UCSD-AML1 (cell line): ENCODE measurements at regions not wholly inside any gene's neighbourhood (a gene's known extent, or its start where the extent isn't known, plus 50 kb on each side); places are given as distances from the start of the nearest gene placed in this dataset.
A peak's percentile ranks its signal among the peaks of the same experiment; 100 is the strongest.

Experiments used
- DNase-seq: peaks from one replicate; lab custom pipeline; 2025; ENCODE audit not compliant: unreplicated experiment; lab: John Stamatoyannopoulos, UW

DNA sequence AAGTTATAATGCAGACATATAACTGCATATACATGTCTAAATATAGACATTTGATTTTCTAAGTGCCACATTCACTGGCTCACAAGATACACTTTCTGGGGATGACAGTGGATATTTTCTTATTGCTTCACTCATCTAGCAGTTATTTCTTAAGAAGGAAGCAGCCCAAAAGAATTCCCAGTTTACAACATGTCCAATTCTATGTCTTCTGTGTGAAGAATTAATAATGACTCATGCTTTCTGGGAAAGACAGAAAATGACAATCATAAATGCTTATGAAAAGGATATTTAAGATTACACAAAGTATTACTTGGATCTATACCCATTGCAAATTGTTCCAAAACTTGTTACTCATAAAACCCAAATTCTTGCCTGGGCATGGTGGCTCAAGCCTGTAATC, 543.4 kb downstream of the SUCLA2 start:
- no peak for DNase-seq

- peak; percentile 22 for DNase-seq
Measured at GRCh38 chr13:47455626-47456025, 545.4 kb downstream of the SUCLA2 start.

GRCh38 chr13:47454986-47455385, 546.1 kb downstream of the SUCLA2 start:
- no peak for DNase-seq

GRCh38 chr13:47437406-47437805, 540.6 kb upstream of the HTR2A start:
- no peak for DNase-seq

- DNase-seq: no peak
Measured at GRCh38 chr13:47433461-47434005, 536.7 kb upstream of the HTR2A start.

- DNase-seq: no peak
Measured at GRCh38 chr13:47426126-47426849, 529.4 kb upstream of the HTR2A start.

DNA sequence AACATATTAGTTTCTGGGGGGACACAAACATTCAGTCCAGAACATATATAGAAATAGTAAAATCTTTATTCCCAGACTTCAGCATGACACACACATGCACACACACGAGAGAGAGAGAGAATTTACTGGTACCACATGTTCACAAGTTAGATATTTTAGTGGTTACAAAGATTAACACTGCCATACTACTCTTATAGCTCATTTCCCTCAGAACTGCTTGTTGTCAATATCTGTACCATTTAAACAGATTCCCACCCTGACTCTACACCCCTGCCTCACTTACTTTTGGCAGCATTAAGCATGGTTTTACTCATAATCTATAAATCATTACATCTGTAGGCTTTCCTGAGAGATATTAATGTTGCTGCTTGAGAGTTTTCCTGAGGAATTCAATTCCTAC, 524.7 kb upstream of the HTR2A start:
- no peak for DNase-seq

DNA sequence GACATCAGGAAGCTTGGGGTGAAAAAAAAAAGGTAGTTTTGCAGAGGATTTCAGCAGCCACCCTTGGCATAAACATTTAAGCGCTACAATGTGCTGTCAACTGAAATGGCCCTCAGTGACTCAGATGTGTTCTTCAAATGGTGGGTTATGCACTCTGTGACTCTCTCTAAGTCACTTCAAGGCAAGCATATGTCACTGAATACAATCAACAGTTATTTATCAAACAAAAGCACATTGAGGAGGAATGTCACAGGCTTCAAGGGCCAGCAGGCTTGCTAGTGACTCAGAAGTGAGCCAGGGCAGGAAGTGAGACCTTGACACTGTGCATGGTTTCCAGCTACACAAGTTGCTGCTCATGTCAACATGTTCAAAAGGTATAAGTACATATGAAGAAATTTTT, 523.7 kb upstream of the HTR2A start:
- no peak for DNase-seq

- no peak for DNase-seq
Measured at GRCh38 chr13:47420020-47420419, 523.2 kb upstream of the HTR2A start.

DNA sequence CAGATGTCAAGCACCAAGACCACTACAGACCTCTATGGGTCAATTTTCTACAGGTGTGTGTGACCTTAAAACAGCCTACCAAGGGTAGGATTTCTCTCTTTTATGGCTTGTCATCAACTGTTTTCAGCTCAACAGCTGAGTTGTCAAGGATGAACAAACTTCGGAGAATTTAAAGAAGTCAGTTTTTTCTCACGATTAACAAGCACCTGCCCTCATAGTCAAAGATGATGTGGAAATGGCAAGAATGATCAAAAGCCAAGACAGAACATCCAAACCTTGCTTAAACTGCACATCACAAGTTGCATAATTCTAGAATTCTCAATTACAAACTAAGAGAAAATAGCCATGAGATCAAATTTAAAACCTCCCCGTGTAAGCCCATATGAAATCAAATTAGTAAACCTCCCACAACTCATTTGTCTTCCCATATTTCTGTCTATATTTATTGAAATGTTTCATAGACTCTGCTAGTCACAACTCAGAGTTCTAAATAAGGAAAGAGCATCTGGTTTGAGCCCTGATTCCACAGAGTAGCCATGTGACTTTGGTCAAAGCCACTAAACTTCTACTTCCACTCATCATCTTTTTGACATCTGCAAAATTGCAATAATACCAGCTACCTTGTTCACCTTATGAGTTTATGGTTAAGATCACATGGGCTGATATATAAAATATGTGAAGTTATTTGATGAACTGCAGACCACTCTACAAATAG, 521.5 kb upstream of the HTR2A start:
- DNase-seq: no peak

DNA sequence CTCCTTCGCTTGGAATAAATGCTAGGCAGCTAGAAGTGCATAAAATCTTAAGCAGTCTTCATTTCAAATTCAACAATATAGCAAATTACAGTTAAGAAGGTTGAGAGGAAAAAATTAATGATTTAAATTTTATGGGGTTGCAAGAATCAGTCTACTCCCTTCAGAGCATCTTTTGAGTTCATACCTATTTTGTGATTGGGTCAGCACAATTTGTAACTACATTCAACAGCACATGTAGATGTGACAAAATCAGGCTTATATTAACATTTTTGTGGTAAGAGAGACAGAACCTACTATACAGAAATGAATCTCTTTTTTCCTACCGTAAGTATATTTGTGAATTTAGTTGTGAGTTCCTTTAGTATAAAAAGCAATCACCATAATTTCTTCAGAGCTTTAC, 520.6 kb upstream of the HTR2A start:
- DNase-seq: no peak

DNA sequence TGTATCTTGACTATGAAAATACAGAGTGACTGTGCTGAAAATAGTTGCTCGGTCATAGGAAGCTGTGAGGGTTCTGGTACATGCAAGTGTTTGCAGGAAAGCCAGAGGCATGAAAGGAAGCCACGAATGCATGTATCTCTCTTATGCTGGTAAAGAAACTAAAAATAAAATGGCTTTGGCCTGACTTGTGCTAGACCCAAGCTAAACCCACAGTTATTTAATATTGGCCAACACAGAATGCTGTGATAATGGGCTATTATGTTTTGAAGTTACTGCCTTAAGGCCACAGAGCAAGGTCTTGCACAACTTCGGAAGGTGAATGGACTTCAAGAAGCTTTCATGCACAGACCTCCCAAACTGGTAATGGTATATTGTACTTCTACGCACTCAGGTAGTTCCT, 518.2 kb upstream of the HTR2A start:
- no peak for DNase-seq

DNA sequence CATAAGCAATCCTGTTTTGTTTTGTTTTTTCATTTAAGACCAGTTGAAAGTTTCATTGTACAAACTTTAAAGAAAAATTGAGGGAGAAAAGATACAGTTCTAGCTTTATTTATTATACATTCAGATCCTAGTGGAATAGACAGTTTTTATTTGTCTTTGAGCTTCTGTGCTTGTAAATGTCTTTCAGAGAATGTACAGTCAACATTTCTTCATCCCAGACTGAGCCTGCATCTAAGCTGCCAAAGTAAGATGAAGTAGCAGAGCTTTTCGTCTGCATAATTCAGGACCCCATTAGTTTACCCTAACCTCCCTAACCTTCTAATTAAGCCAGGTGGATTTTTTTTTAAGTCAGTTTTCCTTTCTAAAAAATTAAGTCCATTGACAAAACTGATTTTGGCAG, 516.7 kb upstream of the HTR2A start:
- DNase-seq: no peak

DNA sequence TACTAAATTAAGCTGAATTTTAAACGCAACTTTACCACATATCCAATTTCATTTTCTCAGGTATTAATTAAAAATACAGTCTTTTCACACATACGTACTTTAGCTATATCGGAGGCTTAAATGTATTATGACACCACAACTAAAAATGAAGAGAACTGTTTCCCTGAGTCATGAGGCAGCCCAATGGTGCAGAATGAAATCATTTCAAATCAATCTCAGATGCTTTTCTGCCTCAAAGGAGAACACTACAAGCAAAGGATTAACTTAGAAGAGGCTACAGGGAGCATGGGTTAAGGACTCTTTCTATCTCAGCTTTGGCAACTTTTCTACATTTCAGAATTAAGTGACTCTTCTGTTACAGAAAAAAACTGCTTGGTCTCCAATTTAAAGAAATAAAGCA, 516.3 kb upstream of the HTR2A start:
- DNase-seq: no peak

DNA sequence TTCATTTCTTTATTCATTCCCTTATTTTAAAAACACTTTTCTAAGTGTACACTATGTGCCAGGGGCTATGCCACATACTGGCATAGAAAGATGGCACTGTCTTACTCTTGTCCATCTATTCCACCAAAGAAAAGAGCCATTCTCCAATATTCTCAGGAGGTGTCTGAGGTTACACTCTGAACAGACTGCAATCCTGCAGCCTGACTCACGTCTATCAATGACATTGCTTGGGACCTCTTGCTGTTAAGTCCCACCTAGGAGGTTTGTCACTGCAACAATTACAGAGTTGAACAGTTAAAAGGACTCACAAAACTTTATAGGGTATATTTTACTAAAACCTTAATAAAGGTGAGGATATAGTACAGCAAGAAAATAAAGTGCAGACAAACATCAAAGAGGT, 512.9 kb upstream of the HTR2A start:
- no peak for DNase-seq

GRCh38 chr13:47408546-47409319, 511.9 kb upstream of the HTR2A start:
- no peak for DNase-seq

DNA sequence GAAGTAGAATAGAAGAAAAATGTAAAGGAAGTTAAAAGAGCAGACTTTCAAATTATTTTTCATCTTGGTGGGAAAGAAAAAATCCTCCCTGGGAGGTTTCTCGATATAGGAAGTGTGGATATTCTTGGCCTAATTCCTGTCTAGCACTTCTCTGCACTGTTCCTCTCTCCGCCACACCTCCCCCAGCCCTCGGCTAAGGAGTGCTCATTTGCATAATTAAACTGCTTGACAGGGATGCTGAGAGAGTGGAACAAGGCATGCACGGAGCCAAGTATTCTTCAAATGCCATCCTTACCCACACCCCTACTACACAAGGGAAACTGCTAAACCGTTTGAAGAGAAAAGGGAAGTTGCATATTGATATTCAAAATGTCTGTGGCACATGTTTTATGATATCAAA, 511.0 kb upstream of the HTR2A start:
- DNase-seq: no peak

GRCh38 chr13:47399599-47399998, 502.7 kb upstream of the HTR2A start:
- no peak for DNase-seq

DNA sequence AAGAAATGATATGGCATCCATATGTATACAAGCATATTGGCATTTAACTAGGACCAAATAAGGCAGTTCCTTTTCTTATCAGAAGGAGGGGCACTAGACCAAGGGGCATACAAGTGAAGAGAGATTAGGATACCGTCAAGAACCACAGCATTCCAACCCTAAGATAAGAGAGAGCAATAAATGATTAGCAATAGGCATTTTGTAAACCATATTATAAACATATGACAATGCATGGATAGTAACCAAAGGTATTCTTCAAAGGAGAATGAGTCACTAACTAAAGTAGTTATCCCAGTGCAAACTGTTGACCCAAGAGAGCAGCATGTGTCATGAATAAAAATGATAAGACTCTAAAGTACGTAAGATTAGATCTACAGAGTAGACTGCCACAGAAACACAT, 500.9 kb upstream of the HTR2A start:
- DNase-seq: no peak

- DNase-seq: no peak
Measured at GRCh38 chr13:47396915-47397314, 500.1 kb upstream of the HTR2A start.

GRCh38 chr13:47374741-47375140, 477.9 kb upstream of the HTR2A start:
- no peak for DNase-seq

- no peak for DNase-seq
Measured at GRCh38 chr13:47372751-47373150, 475.9 kb upstream of the HTR2A start.
